ENCODE measurements at regions not wholly inside any gene's neighbourhood (a gene's known extent, or its start where the extent isn't known, plus 50 kb on each side); places are given as distances from the start of the nearest gene placed in this dataset.
A peak's percentile ranks its signal among the peaks of the same experiment; 100 is the strongest.

- Histone ChIP-seq H3K4me3 (ENCODE audit: low read length) (no peak overlapping the region), H3K4me1 (ENCODE audit: control insufficient read depth, insufficient read depth, low read length) (no peaks in the 10 kb centered on the region), H3K9me3 (replicated peaks; ENCODE audit: control insufficient read depth, low read depth, low read length) (no peaks in the 10 kb centered on the region), H3K27me3 (ENCODE audit: control insufficient read depth, insufficient read depth, low read length) (no peaks in the 10 kb centered on the region), H3K36me3 (ENCODE audit: control insufficient read depth, insufficient read depth, low read length) (no peaks in the 10 kb centered on the region), H3K27ac (ENCODE audit: low read length) (no peak overlapping the region)
- no CpG with 5 or more reads among the region's 2 CpGs for WGBS (ENCODE audit: insufficient coverage)
- DNase-seq = no peak
Measured at GRCh38 chr4:122555216-122555615, 65.7 kb downstream of the IL21 start.

DNA sequence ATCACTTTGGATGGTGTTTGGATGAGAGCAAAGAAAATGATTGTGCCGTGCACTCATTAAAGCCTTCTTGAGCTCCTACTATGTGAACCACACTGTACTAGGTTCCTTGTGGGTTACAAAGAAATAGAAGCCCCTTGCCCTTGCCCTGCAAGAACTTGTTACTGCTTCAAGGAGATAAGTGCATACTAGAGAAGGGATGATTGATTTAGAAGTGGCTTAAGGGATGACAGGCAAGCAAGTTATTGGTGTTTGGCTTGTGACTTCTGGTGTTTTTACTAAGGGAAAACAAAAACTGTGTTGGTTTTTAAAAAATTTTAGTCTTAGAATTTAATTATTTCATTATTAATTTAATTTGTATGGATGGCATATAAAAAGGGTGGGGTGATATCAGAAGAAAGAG lies 67.4 kb downstream of the IL21 start:
- WGBS (ENCODE audit: insufficient coverage) = no CpG with 5 or more reads among the region's 1 CpG
- H3K36me3 ChIP-seq (ENCODE audit: control insufficient read depth, insufficient read depth, low read length) = no peaks in the 10 kb centered on the region
- H3K4me1 ChIP-seq (ENCODE audit: control insufficient read depth, insufficient read depth, low read length) = no peaks in the 10 kb centered on the region
- H3K4me3 ChIP-seq (ENCODE audit: low read length) = no peak overlapping the region
- no peaks in the 10 kb centered on the region for H3K9me3 ChIP-seq (replicated peaks; ENCODE audit: control insufficient read depth, low read depth, low read length)
- DNase-seq = no peak
- no peaks in the 10 kb centered on the region for H3K27me3 ChIP-seq (ENCODE audit: control insufficient read depth, insufficient read depth, low read length)
- no peak overlapping the region for H3K27ac ChIP-seq (ENCODE audit: low read length)

- Histone ChIP-seq H3K4me3 (ENCODE audit: low read length) (no peak overlapping the region), H3K36me3 (ENCODE audit: control insufficient read depth, insufficient read depth, low read length) (no peaks in the 10 kb centered on the region), H3K9me3 (replicated peaks; ENCODE audit: control insufficient read depth, low read depth, low read length) (no peaks in the 10 kb centered on the region), H3K27me3 (ENCODE audit: control insufficient read depth, insufficient read depth, low read length) (no peaks in the 10 kb centered on the region), H3K4me1 (ENCODE audit: control insufficient read depth, insufficient read depth, low read length) (no peaks in the 10 kb centered on the region), H3K27ac (ENCODE audit: low read length) (no peak overlapping the region)
- no CpG with 5 or more reads among the region's 2 CpGs for WGBS (ENCODE audit: insufficient coverage)
- no peak for DNase-seq
Measured at GRCh38 chr4:122552898-122553297, 68.0 kb downstream of the IL21 start.

DNA sequence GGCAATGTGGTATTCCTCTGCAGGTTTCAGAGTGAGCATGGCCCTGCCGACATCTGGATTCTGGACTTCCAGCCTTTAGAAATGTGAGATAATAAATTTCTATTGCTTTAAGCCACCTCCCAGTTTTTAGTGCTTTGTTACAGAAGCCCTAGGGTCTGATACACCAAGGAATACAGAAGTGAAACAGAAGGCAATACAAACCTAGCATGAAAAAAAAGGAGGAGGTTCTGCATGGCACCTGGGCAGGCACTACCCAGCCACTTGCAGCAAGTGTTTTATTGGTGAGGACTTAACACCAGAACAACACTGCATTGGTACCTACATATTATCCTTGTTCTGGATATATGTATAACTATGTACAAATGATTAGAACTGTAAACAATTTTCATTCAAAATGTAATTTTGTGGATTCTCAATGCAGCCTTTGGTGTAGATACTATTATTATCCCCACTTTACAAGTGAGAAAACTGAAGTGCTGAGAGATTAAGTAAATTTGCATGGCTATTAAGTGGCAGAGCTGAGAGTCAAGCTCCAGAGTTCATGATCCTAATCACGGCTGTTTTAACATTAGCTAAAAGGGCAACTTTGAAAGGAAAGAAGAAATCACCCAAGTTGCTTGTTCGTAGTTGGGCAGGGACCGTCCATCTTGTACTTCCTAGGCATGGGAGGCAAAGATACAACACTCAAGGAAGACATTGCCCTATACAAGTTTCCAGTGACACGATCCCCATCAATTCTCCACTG lies 71.8 kb downstream of the IL21 start:
- DNase-seq = no peak
- Histone ChIP-seq H3K4me3 (ENCODE audit: low read length) (no peak overlapping the region), H3K36me3 (ENCODE audit: control insufficient read depth, insufficient read depth, low read length) (no peaks in the 10 kb centered on the region), H3K9me3 (replicated peaks; ENCODE audit: control insufficient read depth, low read depth, low read length) (no peaks in the 10 kb centered on the region), H3K27me3 (ENCODE audit: control insufficient read depth, insufficient read depth, low read length) (no peaks in the 10 kb centered on the region), H3K27ac (ENCODE audit: low read length) (no peak overlapping the region), H3K4me1 (ENCODE audit: control insufficient read depth, insufficient read depth, low read length) (no peaks in the 10 kb centered on the region)
- WGBS (ENCODE audit: insufficient coverage) = 57% methylated on average over 3 of the region's 5 CpGs

DNA sequence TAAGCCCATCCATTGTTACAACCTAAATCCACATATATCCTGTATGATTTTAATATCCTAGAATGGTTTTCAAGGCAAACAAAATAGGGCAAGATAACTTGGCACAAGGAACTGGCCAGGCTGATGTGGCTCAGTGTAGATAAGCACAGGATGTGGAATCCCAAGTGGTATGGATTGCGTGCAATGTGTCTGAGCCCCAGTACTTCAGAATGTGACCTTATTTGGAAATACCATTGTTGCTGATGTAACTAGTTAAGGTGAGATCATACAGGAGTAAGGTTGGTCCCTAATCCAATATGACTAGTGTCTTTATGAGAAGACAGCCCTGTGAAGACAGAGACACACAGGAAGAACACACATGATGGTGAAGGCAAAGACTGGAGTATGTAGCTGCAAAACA lies 72.4 kb downstream of the IL21 start:
- H3K27me3 ChIP-seq (ENCODE audit: control insufficient read depth, insufficient read depth, low read length) = no peaks in the 10 kb centered on the region
- no peaks in the 10 kb centered on the region for H3K9me3 ChIP-seq (replicated peaks; ENCODE audit: control insufficient read depth, low read depth, low read length)
- H3K27ac ChIP-seq (ENCODE audit: low read length) = no peak overlapping the region
- H3K36me3 ChIP-seq (ENCODE audit: control insufficient read depth, insufficient read depth, low read length) = no peaks in the 10 kb centered on the region
- no peak for DNase-seq
- 67% methylated on average over 1 of the region's 1 CpG for WGBS (ENCODE audit: insufficient coverage)
- H3K4me3 ChIP-seq (ENCODE audit: low read length) = no peak overlapping the region
- no peaks in the 10 kb centered on the region for H3K4me1 ChIP-seq (ENCODE audit: control insufficient read depth, insufficient read depth, low read length)

- DNase-seq = peak; percentile 2
- Histone ChIP-seq H3K4me3 (ENCODE audit: low read length) (no peak overlapping the region), H3K27me3 (ENCODE audit: control insufficient read depth, insufficient read depth, low read length) (no peaks in the 10 kb centered on the region), H3K36me3 (ENCODE audit: control insufficient read depth, insufficient read depth, low read length) (no peaks in the 10 kb centered on the region), H3K4me1 (ENCODE audit: control insufficient read depth, insufficient read depth, low read length) (no peaks in the 10 kb centered on the region), H3K27ac (ENCODE audit: low read length) (no peak overlapping the region), H3K9me3 (replicated peaks; ENCODE audit: control insufficient read depth, low read depth, low read length) (no peaks in the 10 kb centered on the region)
- WGBS (ENCODE audit: insufficient coverage) = 40% methylated on average over 2 of the region's 3 CpGs
Measured at GRCh38 chr4:122542411-122543236, 78.2 kb downstream of the IL21 start.

GRCh38 chr4:122541996-122542395 lies 78.9 kb downstream of the IL21 start:
- H3K27me3 ChIP-seq (ENCODE audit: control insufficient read depth, insufficient read depth, low read length) = no peaks in the 10 kb centered on the region
- H3K4me1 ChIP-seq (ENCODE audit: control insufficient read depth, insufficient read depth, low read length) = no peaks in the 10 kb centered on the region
- H3K9me3 ChIP-seq (replicated peaks; ENCODE audit: control insufficient read depth, low read depth, low read length) = no peaks in the 10 kb centered on the region
- H3K36me3 ChIP-seq (ENCODE audit: control insufficient read depth, insufficient read depth, low read length) = no peaks in the 10 kb centered on the region
- 100% methylated on average over 2 of the region's 3 CpGs for WGBS (ENCODE audit: insufficient coverage)
- H3K4me3 ChIP-seq (ENCODE audit: low read length) = no peak overlapping the region
- no peak overlapping the region for H3K27ac ChIP-seq (ENCODE audit: low read length)
- DNase-seq = no peak

DNA sequence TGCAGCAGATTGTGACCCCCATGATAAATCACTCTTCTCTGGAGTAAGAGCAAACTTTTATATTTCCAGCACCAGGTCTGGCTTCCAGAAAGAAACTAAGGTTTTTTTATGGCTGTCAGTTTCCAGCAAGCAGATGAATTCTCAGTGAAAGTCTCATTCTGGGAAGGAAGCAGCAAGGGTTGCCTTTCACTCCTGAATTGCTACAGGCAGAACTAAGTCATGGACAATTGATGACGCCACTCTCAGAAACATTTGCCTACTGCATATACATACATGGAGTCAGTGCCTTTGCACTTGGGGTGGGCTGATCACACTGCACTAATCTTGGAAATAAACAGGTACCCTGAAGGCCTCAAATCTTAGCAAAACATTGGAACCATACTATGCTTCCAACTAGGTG lies 80.0 kb downstream of the IL21 start:
- Histone ChIP-seq H3K27ac (ENCODE audit: low read length) (no peak overlapping the region), H3K36me3 (ENCODE audit: control insufficient read depth, insufficient read depth, low read length) (no peaks in the 10 kb centered on the region), H3K9me3 (replicated peaks; ENCODE audit: control insufficient read depth, low read depth, low read length) (no peaks in the 10 kb centered on the region), H3K4me1 (ENCODE audit: control insufficient read depth, insufficient read depth, low read length) (no peaks in the 10 kb centered on the region), H3K4me3 (ENCODE audit: low read length) (no peak overlapping the region), H3K27me3 (ENCODE audit: control insufficient read depth, insufficient read depth, low read length) (no peaks in the 10 kb centered on the region)
- WGBS (ENCODE audit: insufficient coverage) = 100% methylated on average over 1 of the region's 1 CpG
- DNase-seq = no peak

- no peak overlapping the region for H3K4me3 ChIP-seq (ENCODE audit: low read length)
- WGBS (ENCODE audit: insufficient coverage) = no CpG with 5 or more reads among the region's 2 CpGs
- H3K9me3 ChIP-seq (replicated peaks; ENCODE audit: control insufficient read depth, low read depth, low read length) = no peaks in the 10 kb centered on the region
- DNase-seq = no peak
- no peaks in the 10 kb centered on the region for H3K4me1 ChIP-seq (ENCODE audit: control insufficient read depth, insufficient read depth, low read length)
- H3K27me3 ChIP-seq (ENCODE audit: control insufficient read depth, insufficient read depth, low read length) = no peaks in the 10 kb centered on the region
- no peaks in the 10 kb centered on the region for H3K36me3 ChIP-seq (ENCODE audit: control insufficient read depth, insufficient read depth, low read length)
- no peak overlapping the region for H3K27ac ChIP-seq (ENCODE audit: low read length)
Measured at GRCh38 chr4:122539861-122540465, 80.9 kb downstream of the IL21 start.

- Histone ChIP-seq H3K27me3 (ENCODE audit: control insufficient read depth, insufficient read depth, low read length) (no peaks in the 10 kb centered on the region), H3K9me3 (replicated peaks; ENCODE audit: control insufficient read depth, low read depth, low read length) (peaks cover 2% of the 10 kb centered on the region)
- 100% methylated on average over 1 of the region's 2 CpGs for WGBS (ENCODE audit: insufficient coverage)
Measured at GRCh38 chr4:122537388-122538135, 81.0 kb upstream of the IL2 start.

More at GRCh38 chr4:122537388-122538135, 81.0 kb upstream of the IL2 start:
- Histone ChIP-seq H3K4me3 (ENCODE audit: low read length) (no peak overlapping the region), H3K4me1 (ENCODE audit: control insufficient read depth, insufficient read depth, low read length) (no peaks in the 10 kb centered on the region), H3K27ac (ENCODE audit: low read length) (no peak overlapping the region), H3K36me3 (ENCODE audit: control insufficient read depth, insufficient read depth, low read length) (no peaks in the 10 kb centered on the region)
- no peak for DNase-seq
